ENCODE measurements at regions not wholly inside any gene's neighbourhood (a gene's known extent, or its start where the extent isn't known, plus 50 kb on each side); places are given as distances from the start of the nearest gene placed in this dataset.

- no peaks in the 10 kb centered on the region for H3K79me2 ChIP-seq (ENCODE audit: insufficient read depth, low read length)
- H3K27ac ChIP-seq (ENCODE audit: low read length): no peak overlapping the region
- TF ChIP-seq EZH2 (IDR thresholded peaks at IDR 0.05; ENCODE audit: borderline replicate concordance, low read depth, low read length, severe bottlenecking): no peak
- TF ChIP-seq CTCF (IDR thresholded peaks at IDR 0.05; ENCODE audit: borderline replicate concordance, extremely low read depth, low read length, poor library complexity, severe bottlenecking): no peak
- no peaks in the 10 kb centered on the region for H3K27me3 ChIP-seq (ENCODE audit: insufficient read depth, low read length, poor library complexity)
- no peaks in the 10 kb centered on the region for H3K36me3 ChIP-seq (ENCODE audit: insufficient read depth, low read length)
- DNase-seq (no peak), ATAC-seq (ENCODE audit: insufficient read depth, low read depth) (no peak)
- H3K4me1 ChIP-seq (ENCODE audit: insufficient read depth, low read length): no peaks in the 10 kb centered on the region
- H3K4me2 ChIP-seq (ENCODE audit: insufficient read depth, low read length): no peak overlapping the region
- H2AFZ ChIP-seq (ENCODE audit: low read depth, low read length): no peak overlapping the region
- H3K4me3 ChIP-seq (ENCODE audit: low read depth in 1 of 2, low read length in 2 of 2): no peak overlapping the region
- H3K9ac ChIP-seq (ENCODE audit: low read depth, low read length): no peak overlapping the region
- no peaks in the 10 kb centered on the region for H4K20me1 ChIP-seq (ENCODE audit: insufficient read depth, low read length)
- H3K9me3 ChIP-seq (ENCODE audit: insufficient read depth, low read length, severe bottlenecking): no peaks in the 10 kb centered on the region
Observed at GRCh38 chr9:11546231-11546630, 933.4 kb upstream of the PTPRD start.

- Histone ChIP-seq H3K9ac (ENCODE audit: low read depth, low read length) (no peak overlapping the region), H2AFZ (ENCODE audit: low read depth, low read length) (no peak overlapping the region), H3K27me3 (ENCODE audit: insufficient read depth, low read length, poor library complexity) (no peaks in the 10 kb centered on the region), H3K4me3 (ENCODE audit: low read depth in 1 of 2, low read length in 2 of 2) (no peak overlapping the region), H3K27ac (ENCODE audit: low read length) (no peak overlapping the region), H3K4me2 (ENCODE audit: insufficient read depth, low read length) (no peak overlapping the region), H3K79me2 (ENCODE audit: insufficient read depth, low read length) (no peaks in the 10 kb centered on the region), H3K9me3 (ENCODE audit: insufficient read depth, low read length, severe bottlenecking) (no peaks in the 10 kb centered on the region), H4K20me1 (ENCODE audit: insufficient read depth, low read length) (no peaks in the 10 kb centered on the region), H3K4me1 (ENCODE audit: insufficient read depth, low read length) (no peaks in the 10 kb centered on the region), H3K36me3 (ENCODE audit: insufficient read depth, low read length) (no peaks in the 10 kb centered on the region)
- TF ChIP-seq EZH2 (IDR thresholded peaks at IDR 0.05; ENCODE audit: borderline replicate concordance, low read depth, low read length, severe bottlenecking) (no peak), CTCF (IDR thresholded peaks at IDR 0.05; ENCODE audit: borderline replicate concordance, extremely low read depth, low read length, poor library complexity, severe bottlenecking) (no peak)
- DNase-seq (no peak), ATAC-seq (ENCODE audit: insufficient read depth, low read depth) (no peak)
Observed at GRCh38 chr9:11549311-11549794, 936.6 kb upstream of the PTPRD start.

- DNase-seq: no peak
- no peak for TF ChIP-seq EZH2 (IDR thresholded peaks at IDR 0.05; ENCODE audit: borderline replicate concordance, low read depth, low read length, severe bottlenecking)
- TF ChIP-seq CTCF (IDR thresholded peaks at IDR 0.05; ENCODE audit: borderline replicate concordance, extremely low read depth, low read length, poor library complexity, severe bottlenecking): no peak
Observed at GRCh38 chr9:11551106-11551505, 938.3 kb upstream of the PTPRD start.

GRCh38 chr9:11558043-11558442 is 945.2 kb upstream of the PTPRD start:
- Histone ChIP-seq H3K27ac (ENCODE audit: low read length) (no peak overlapping the region), H4K20me1 (ENCODE audit: insufficient read depth, low read length) (no peaks in the 10 kb centered on the region), H2AFZ (ENCODE audit: low read depth, low read length) (no peak overlapping the region), H3K4me3 (ENCODE audit: low read depth in 1 of 2, low read length in 2 of 2) (no peak overlapping the region), H3K36me3 (ENCODE audit: insufficient read depth, low read length) (no peaks in the 10 kb centered on the region), H3K4me2 (ENCODE audit: insufficient read depth, low read length) (no peak overlapping the region), H3K27me3 (ENCODE audit: insufficient read depth, low read length, poor library complexity) (no peaks in the 10 kb centered on the region), H3K9me3 (ENCODE audit: insufficient read depth, low read length, severe bottlenecking) (no peaks in the 10 kb centered on the region), H3K4me1 (ENCODE audit: insufficient read depth, low read length) (no peaks in the 10 kb centered on the region), H3K79me2 (ENCODE audit: insufficient read depth, low read length) (no peaks in the 10 kb centered on the region), H3K9ac (ENCODE audit: low read depth, low read length) (no peak overlapping the region)
- DNase-seq (no peak), ATAC-seq (ENCODE audit: insufficient read depth, low read depth) (no peak)
- TF ChIP-seq CTCF (IDR thresholded peaks at IDR 0.05; ENCODE audit: borderline replicate concordance, extremely low read depth, low read length, poor library complexity, severe bottlenecking) (no peak), EZH2 (IDR thresholded peaks at IDR 0.05; ENCODE audit: borderline replicate concordance, low read depth, low read length, severe bottlenecking) (no peak)

More at GRCh38 chr9:11551106-11551505, 938.3 kb upstream of the PTPRD start:
- H3K9ac ChIP-seq (ENCODE audit: low read depth, low read length): no peak overlapping the region
- no peak overlapping the region for H3K27ac ChIP-seq (ENCODE audit: low read length)
- H2AFZ ChIP-seq (ENCODE audit: low read depth, low read length): no peak overlapping the region
- no peaks in the 10 kb centered on the region for H3K79me2 ChIP-seq (ENCODE audit: insufficient read depth, low read length)
- H3K4me1 ChIP-seq (ENCODE audit: insufficient read depth, low read length): no peaks in the 10 kb centered on the region
- H4K20me1 ChIP-seq (ENCODE audit: insufficient read depth, low read length): no peaks in the 10 kb centered on the region
- no peaks in the 10 kb centered on the region for H3K27me3 ChIP-seq (ENCODE audit: insufficient read depth, low read length, poor library complexity)
- H3K36me3 ChIP-seq (ENCODE audit: insufficient read depth, low read length): no peaks in the 10 kb centered on the region
- H3K9me3 ChIP-seq (ENCODE audit: insufficient read depth, low read length, severe bottlenecking): no peaks in the 10 kb centered on the region
- ATAC-seq (ENCODE audit: insufficient read depth, low read depth): no peak
- no peak overlapping the region for H3K4me3 ChIP-seq (ENCODE audit: low read depth in 1 of 2, low read length in 2 of 2)
- H3K4me2 ChIP-seq (ENCODE audit: insufficient read depth, low read length): no peak overlapping the region
